OCI-LY7 (cell line): ENCODE measurements at regions not wholly inside any gene's neighbourhood (a gene's known extent, or its start where the extent isn't known, plus 50 kb on each side); places are given as distances from the start of the nearest gene placed in this dataset.

Experiments used
- CTCF ChIP-seq: fragments of 200-600 bp; sonication (generic); conservative IDR thresholded peaks from 2 replicates; pipeline ENCODE4 v1.5.1; 2014; ENCODE audit warnings: mild to moderate bottlenecking, antibody characterized with exemption, low read length, moderate library complexity, mixed read lengths
- EZH2phosphoT487 ChIP-seq: fragments of 200-600 bp; sonication (generic); IDR thresholded peaks from 2 replicates; pipeline ENCODE4 v1.6.1; 2018; ENCODE audit warnings: low read depth, borderline replicate concordance, mild to moderate bottlenecking, mixed run types, antibody characterized with exemption, low read length, moderate library complexity, mixed read lengths

GRCh38 chr3:117566926-117567325 is 857.3 kb downstream of the TUSC7 start:
- no peak for TF ChIP-seq CTCF
- no peak for TF ChIP-seq EZH2phosphoT487
